ENCODE measurements at regions not wholly inside any gene's neighbourhood (a gene's known extent, or its start where the extent isn't known, plus 50 kb on each side); places are given as distances from the start of the nearest gene placed in this dataset.

DNA sequence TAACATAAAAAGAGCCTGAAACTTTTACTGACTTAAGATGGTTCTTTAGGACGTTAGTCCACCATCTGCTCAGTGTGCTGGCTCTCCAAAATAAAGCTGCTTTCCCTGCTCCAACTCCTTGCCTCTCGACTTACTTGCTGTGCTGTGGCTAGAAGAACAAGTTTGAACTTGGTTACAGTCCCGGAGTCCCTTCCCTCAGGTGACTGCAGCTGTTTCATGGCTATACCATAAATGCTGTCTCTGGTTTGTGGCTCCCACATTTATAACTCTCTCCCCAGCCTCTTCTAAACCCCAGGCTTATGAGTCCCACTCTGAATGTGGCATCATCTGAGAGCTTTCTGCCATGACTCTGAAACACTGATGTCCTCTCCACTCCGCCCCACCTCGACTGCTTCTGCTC, 166.2 kb upstream of the ADRA1D start:
- no peak for ATAC-seq
- Histone ChIP-seq H3K4me3 (no peak overlapping the region), H3K27me3 (no peaks in the 10 kb centered on the region), H3K9me3 (no peaks in the 10 kb centered on the region), H3K36me3 (no peaks in the 10 kb centered on the region), H3K27ac (no peak overlapping the region), H3K4me1 (no peaks in the 10 kb centered on the region)
- TF ChIP-seq POLR2A (IDR thresholded peaks at IDR 0.05) (no peak), CTCF (IDR thresholded peaks at IDR 0.05 in 4 of 5, conservative IDR thresholded peaks at IDR 0.05 in 1 of 5) (no peak)
- no peak for DNase-seq
- in situ Hi-C loops (cut with MboI; ENCODE audit: low sequenced_read_pairs in 4 of 4) (no loop called here), intact Hi-C loops (cut with DNase I; ENCODE audit: low total_unique reads) (no loop called here)

DNA sequence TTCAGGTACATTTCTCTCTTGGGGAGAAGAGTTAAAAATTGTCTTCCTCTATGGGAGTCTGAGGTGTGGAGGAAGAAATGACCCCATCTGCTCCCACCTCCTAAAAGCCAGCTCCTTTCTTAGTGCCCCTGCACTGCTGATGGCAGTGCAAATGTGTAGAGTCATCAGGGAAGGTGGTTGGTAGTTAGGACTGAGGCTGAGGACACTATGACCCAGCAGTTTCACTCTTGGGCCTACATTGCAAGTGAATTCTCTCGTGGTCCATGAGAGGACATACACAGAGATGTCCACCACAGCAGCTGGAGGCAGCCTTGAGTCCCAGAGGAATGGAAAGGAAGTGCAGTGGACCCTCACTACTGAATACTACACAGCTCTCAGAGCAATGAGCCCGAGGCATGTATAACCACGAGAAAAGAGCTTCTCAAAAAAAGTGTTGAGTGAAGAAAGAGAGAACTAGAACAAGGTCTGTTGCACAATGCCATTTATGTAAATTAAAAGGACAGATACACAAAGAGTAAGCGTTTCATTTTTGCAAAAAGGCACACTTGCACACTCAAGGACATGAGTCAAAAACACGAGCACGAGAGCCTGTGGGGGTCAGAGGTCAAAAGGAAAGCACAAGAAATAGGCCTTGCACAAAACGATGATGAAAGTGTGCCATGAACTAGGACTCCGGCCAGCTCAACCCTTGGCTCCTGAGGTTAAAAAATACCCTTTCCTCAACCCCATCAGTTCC, 164.4 kb upstream of the ADRA1D start:
- Histone ChIP-seq H3K36me3 (no peaks in the 10 kb centered on the region), H3K4me3 (no peak overlapping the region), H3K9me3 (no peaks in the 10 kb centered on the region), H3K4me1 (no peaks in the 10 kb centered on the region), H3K27ac (no peak overlapping the region), H3K27me3 (no peaks in the 10 kb centered on the region)
- intact Hi-C loops (cut with DNase I; ENCODE audit: low total_unique reads) (no loop called here), in situ Hi-C loops (cut with MboI; ENCODE audit: low sequenced_read_pairs in 4 of 4) (no loop called here)
- ATAC-seq = no peak
- no peak for DNase-seq
- TF ChIP-seq POLR2A (IDR thresholded peaks at IDR 0.05) (no peak), CTCF (IDR thresholded peaks at IDR 0.05 in 4 of 5, conservative IDR thresholded peaks at IDR 0.05 in 1 of 5) (no peak)

GRCh38 chr20:4412216-4412615, 163.1 kb upstream of the ADRA1D start:
- Histone ChIP-seq H3K36me3 (no peaks in the 10 kb centered on the region), H3K4me3 (no peak overlapping the region), H3K27ac (no peak overlapping the region), H3K9me3 (no peaks in the 10 kb centered on the region), H3K4me1 (no peaks in the 10 kb centered on the region), H3K27me3 (no peaks in the 10 kb centered on the region)
- intact Hi-C loops (cut with DNase I; ENCODE audit: low total_unique reads) = no loop called here
- DNase-seq (no peak), ATAC-seq (no peak)
- in situ Hi-C loops (cut with MboI; ENCODE audit: low sequenced_read_pairs in 4 of 4) = no loop called here
- TF ChIP-seq CTCF (IDR thresholded peaks at IDR 0.05 in 4 of 5, conservative IDR thresholded peaks at IDR 0.05 in 1 of 5) (no peak), POLR2A (IDR thresholded peaks at IDR 0.05) (no peak)

- no peak for TF ChIP-seq POLR2A (IDR thresholded peaks at IDR 0.05)
- no peak for TF ChIP-seq CTCF (IDR thresholded peaks at IDR 0.05 in 4 of 5, conservative IDR thresholded peaks at IDR 0.05 in 1 of 5)
- no peak for DNase-seq
- no peak for ATAC-seq
- Histone ChIP-seq H3K9me3 (no peaks in the 10 kb centered on the region), H3K4me1 (no peaks in the 10 kb centered on the region), H3K4me3 (no peak overlapping the region), H3K27ac (no peak overlapping the region), H3K36me3 (no peaks in the 10 kb centered on the region), H3K27me3 (no peaks in the 10 kb centered on the region)
- in situ Hi-C loops (cut with MboI; ENCODE audit: low sequenced_read_pairs in 4 of 4) (no loop called here), intact Hi-C loops (cut with DNase I; ENCODE audit: low total_unique reads) (no loop called here)
Observed at GRCh38 chr20:4411744-4412143, 162.7 kb upstream of the ADRA1D start.

DNA sequence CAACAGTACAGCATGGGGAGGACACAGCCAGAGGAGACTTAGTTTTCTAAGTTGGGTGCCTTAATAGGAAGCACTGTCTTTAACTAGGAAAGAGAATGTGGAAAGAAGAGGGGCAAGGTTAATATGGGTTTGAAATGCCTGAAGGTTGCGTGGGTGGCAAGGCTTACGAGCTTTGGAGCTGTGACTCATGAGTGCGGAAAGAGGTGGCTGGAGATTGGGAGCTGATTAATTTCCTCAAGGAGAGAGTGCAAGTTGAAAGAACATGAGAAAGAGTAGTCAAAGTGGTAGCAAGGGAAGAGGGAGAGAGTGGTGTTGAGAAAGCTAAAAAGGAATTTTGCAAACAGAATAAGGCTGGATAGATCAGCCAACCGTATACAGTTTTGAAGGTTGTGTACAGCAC, 157.5 kb upstream of the ADRA1D start:
- no peak overlapping the region for H3K27ac ChIP-seq
- no peaks in the 10 kb centered on the region for H3K36me3 ChIP-seq
- in situ Hi-C loops (cut with MboI; ENCODE audit: low sequenced_read_pairs in 4 of 4) = no loop called here
- no peaks in the 10 kb centered on the region for H3K4me1 ChIP-seq
- H3K27me3 ChIP-seq = no peaks in the 10 kb centered on the region
- no peak overlapping the region for H3K4me3 ChIP-seq
- no peaks in the 10 kb centered on the region for H3K9me3 ChIP-seq
- DNase-seq (no peak), ATAC-seq (no peak)
- intact Hi-C loops (cut with DNase I; ENCODE audit: low total_unique reads) = no loop called here
- no peak for TF ChIP-seq POLR2A (IDR thresholded peaks at IDR 0.05)
- TF ChIP-seq CTCF (IDR thresholded peaks at IDR 0.05 in 4 of 5, conservative IDR thresholded peaks at IDR 0.05 in 1 of 5) = no peak

Measured in gastrocnemius medialis (tissue), 4 donors.